RWPE1 (cell line): ENCODE measurements at regions not wholly inside any gene's neighbourhood (a gene's known extent, or its start where the extent isn't known, plus 50 kb on each side); places are given as distances from the start of the nearest gene placed in this dataset.

Source experiments
- CTCF ChIA-PET: fragments of 350-600 bp; sonication (Branson Sonifier 250); formaldehyde crosslinking; extraction: SDS; loops from one replicate; lab custom pipeline; 2021; lab: Yijun Ruan, JAX
- POLR2A ChIA-PET: fragments of 400-600 bp; formaldehyde crosslinking; extraction: SDS; loops from one replicate; lab custom pipeline; 2020; ENCODE audit warnings: antibody characterized with exemption; ENCODE audit not compliant: low non-redundant PET; lab: Yijun Ruan, JAX
- DNase-seq: peaks from one replicate; pipeline ENCODE4 v3.0.0; 2012; ENCODE audit warnings: low spot score
- H3K27ac ChIP-seq: fragments of 450-650 bp; 2 replicates; pipeline ENCODE4 v1.5.1; 2017
- TF ChIP-seq, protein P1 (sequence below): fragments of 450-650 bp; conservative IDR thresholded peaks from 2 replicates; pipeline ENCODE4 v1.5.1; 2017; ENCODE audit warnings: low read depth, mild to moderate bottlenecking

DNA sequence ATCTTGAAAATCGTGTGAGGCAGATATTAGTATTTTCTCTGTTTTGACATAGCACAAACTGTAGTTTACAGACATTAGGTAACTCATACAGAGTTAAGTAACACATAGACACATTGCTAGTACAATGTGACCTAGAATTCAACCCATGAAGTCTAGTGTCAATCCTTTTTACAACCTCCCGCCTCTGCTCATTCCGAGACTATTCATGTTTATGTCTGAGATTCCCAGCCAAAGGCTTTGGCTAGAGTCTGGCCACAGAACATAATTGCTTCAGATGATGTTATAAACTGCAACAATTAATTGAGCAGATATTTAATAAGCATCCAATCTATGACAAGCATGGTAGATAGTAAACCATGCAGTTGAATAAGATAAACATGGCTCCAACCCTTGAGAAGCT lies 841.0 kb downstream of the STIM2 start:
- ChIA-PET POLR2A (no interaction called here), CTCF (no interaction called here)
- H3K27ac ChIP-seq, result no peak overlapping the region
- TF ChIP-seq, protein P1, sequence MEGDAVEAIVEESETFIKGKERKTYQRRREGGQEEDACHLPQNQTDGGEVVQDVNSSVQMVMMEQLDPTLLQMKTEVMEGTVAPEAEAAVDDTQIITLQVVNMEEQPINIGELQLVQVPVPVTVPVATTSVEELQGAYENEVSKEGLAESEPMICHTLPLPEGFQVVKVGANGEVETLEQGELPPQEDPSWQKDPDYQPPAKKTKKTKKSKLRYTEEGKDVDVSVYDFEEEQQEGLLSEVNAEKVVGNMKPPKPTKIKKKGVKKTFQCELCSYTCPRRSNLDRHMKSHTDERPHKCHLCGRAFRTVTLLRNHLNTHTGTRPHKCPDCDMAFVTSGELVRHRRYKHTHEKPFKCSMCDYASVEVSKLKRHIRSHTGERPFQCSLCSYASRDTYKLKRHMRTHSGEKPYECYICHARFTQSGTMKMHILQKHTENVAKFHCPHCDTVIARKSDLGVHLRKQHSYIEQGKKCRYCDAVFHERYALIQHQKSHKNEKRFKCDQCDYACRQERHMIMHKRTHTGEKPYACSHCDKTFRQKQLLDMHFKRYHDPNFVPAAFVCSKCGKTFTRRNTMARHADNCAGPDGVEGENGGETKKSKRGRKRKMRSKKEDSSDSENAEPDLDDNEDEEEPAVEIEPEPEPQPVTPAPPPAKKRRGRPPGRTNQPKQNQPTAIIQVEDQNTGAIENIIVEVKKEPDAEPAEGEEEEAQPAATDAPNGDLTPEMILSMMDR, result no peak
- no peak for DNase-seq

DNA sequence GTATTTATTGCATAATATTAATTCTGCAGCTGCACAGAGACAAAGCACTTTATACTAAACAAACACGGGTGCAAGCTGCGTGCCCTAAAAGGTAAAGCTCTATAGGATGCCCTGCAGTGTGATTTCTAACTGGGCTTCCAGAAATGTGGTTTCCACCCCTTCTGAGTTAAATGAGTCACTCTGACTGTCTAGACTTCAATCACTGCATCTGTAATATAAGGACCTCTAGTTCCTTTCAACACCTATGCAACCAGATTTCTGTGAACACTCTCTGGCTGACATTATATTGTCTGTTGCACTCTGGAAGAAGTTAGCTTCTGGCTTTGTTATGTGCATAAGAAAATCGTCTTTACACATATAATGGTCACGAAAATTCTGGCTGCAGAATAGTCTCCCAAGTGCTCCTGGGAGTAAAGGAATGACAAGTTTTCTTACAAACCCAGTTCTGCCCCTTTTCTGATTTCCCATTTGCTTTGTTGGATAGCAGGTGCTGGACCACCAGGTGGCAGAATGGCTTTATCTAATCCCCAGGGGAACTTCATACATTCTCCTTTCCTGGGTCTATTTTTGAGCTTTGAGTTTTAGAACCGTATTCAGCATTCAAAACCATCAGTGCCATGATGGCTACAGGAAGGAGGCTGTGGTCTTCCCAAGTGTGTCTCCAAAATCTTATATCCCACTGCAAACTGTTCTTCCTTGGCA lies 842.2 kb downstream of the STIM2 start:
- H3K27ac ChIP-seq, result no peak overlapping the region
- TF ChIP-seq, protein P1, result 0 out of 2 replicates have a peak, but pooled peaks have one; percentile 9
- POLR2A ChIA-PET, result no interaction called here
- CTCF ChIA-PET, result no interaction called here
- DNase-seq, result peak; percentile 3

DNA sequence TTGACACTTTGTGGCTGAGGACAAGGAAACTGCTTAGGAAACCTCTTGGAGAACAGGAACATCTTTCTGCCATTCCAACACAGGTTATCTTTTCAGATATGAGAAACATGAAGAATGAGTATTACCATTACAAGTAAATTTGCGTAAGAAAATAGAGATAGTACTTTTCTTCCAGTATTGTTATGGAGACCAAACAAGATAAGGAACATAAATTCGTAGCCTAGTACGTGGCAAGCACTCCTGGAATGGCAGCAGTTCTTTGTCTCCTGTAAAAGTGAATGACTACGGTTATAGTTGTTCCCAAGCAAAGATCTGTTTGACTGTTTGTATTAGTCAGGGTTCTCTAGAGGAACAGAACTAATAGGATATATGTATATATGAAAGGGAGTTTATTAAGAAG lies 843.1 kb downstream of the STIM2 start:
- DNase-seq, result no peak
- TF ChIP-seq, protein P1, result no peak
- no peak overlapping the region for H3K27ac ChIP-seq
- ChIA-PET CTCF (no interaction called here), POLR2A (no interaction called here)

DNA sequence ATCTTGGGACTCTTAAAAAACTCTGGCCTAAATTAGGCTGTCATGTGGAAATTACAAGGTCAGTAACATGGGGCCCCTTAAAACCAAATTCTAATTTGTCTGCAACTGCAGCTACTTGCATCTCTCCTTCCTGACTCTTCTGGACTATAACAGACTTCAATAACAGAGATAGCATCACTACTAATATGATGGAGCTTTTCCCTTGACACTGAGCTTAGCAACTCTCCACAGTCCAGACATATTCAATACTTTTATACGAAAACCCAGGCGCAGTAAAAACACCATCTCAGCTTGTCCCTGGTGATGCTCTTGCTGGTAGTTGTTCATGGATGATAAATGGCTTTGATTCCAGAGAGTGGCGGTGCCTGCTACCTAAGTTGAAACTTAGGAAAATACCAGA lies 850.4 kb downstream of the STIM2 start:
- no peak overlapping the region for H3K27ac ChIP-seq
- TF ChIP-seq, protein P1, result no peak
- ChIA-PET CTCF (no interaction called here), POLR2A (no interaction called here)
- DNase-seq, result no peak

DNA sequence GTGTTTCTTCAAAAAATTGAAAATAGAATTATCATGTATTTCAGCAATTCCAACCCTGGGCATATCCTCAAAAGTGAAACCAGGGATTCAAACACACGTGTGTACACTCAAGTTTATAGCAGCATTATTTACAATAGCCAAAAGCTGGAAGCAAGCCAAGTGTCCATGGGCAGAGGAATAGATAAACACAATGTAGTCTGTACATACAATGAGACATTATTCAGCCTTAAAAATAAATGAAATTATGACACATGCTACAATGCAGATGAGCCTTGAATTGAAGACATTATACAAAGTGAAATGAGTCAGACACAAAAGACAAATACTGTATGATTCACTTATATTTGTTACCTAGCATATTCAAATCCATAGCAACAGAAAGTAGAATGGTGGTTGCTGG lies 853.4 kb downstream of the STIM2 start:
- peak; percentile 2 for DNase-seq
- TF ChIP-seq, protein P1, result no peak
- POLR2A ChIA-PET, result no interaction called here
- no peak overlapping the region for H3K27ac ChIP-seq
- CTCF ChIA-PET, result no interaction called here

DNA sequence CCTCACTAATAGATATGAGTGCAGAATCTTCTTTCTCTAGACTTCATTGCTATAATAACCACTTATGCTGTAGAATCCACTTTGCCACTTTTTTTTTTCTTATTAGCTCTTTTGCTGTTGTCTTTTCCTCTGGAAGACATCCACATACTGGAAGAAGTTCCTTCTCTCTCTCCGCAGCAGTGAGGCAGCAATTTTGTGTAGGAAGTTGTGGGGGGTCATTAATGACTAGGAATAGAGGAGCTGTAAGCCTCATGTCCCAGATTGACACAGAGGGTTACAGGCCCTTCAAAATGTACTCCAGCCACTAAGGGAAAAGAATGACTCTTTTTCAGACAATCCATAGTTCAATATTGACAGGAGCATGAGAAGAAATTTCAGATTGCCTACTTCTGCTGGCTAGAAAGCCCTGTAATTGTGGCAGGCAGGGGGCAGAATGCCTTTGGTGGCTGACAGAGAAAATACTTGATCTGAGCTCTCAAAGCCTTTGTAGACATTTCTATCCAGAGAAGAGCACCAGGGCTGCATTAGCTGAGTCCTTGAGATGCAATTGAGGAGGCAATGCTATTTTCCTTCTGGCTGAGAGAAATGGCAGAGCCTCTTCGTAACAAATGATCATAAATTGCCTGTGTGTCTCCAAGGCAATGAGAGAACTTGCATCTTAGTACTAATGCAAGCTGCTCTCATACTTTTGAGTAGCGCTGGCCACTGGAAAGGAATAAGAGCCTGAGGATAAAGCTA lies 856.2 kb downstream of the STIM2 start:
- H3K27ac ChIP-seq, result no peak overlapping the region
- no peak for DNase-seq
- TF ChIP-seq, protein P1, result no peak
- CTCF ChIA-PET, result no interaction called here
- POLR2A ChIA-PET, result no interaction called here
